Stomach (tissue), 8 donors: ENCODE measurements at regions not wholly inside any gene's neighbourhood (a gene's known extent, or its start where the extent isn't known, plus 50 kb on each side); places are given as distances from the start of the nearest gene placed in this dataset.

Experiments
- DNase-seq, 2 donors: peaks; one replicate each; pipeline versions ENCODE4 v3.0.0 to v3.0.0-alpha.2; 2013 to 2019
- H3K27ac ChIP-seq, 5 donors: fragments of 200-600 bp in 4 of 5; sonication (generic) in 4 of 5; one replicate each; pipeline ENCODE4 v1.5.1; 2013 to 2019; ENCODE audit warnings: mild to moderate bottlenecking in 1 of 5, moderate library complexity in 1 of 5
- H3K27me3 ChIP-seq, 3 donors: fragments of 200-600 bp; sonication (generic); one replicate each; pipeline ENCODE4 v1.5.1; 2017 to 2019; ENCODE audit warnings: mixed run types in 1 of 3
- H3K36me3 ChIP-seq, 4 donors: fragments of 200-600 bp; sonication (generic); 1 replicate in 3 of 4; 2 replicates in 1 of 4; pipeline ENCODE4 v1.5.1; 2016 to 2019
- H3K4me1 ChIP-seq, 4 donors: fragments of 200-600 bp; sonication (generic); one replicate each; pipeline ENCODE4 v1.5.1; 2016 to 2019
- H3K4me3 ChIP-seq, 4 donors: fragments of 200-600 bp; sonication (generic) in 3 of 4; one replicate each; pipeline ENCODE4 v1.5.1; 2016 to 2019; ENCODE audit warnings: mild to moderate bottlenecking in 1 of 4
- H3K9me3 ChIP-seq, 4 donors: fragments of 200-600 bp; sonication (generic); one replicate each; pipeline ENCODE4 v1.5.1; 2016 to 2019
- CTCF ChIP-seq, 7 experiments: fragments of 450-650 bp in 4 of 7; fragments of 200-600 bp in 3 of 7; sonication (generic) in 3 of 7; IDR thresholded peaks; one replicate each; pipeline ENCODE4 v1.5.1; 2016 to 2019; ENCODE audit warnings: antibody characterized with exemption in 7 of 7, control low read depth in 2 of 7, mild to moderate bottlenecking in 1 of 7
- EP300 ChIP-seq: sonication (generic); formaldehyde crosslinking; IDR thresholded peaks from one replicate; pipeline ENCODE4 v1.6.1; 2017; ENCODE audit warnings: antibody characterized with exemption
- POLR2A ChIP-seq, 4 donors: fragments of 450-650 bp; IDR thresholded peaks; one replicate each; pipeline ENCODE4 v1.6.1; 2016; ENCODE audit warnings: antibody characterized with exemption in 4 of 4, control low read depth in 2 of 4, mild to moderate bottlenecking in 1 of 4, moderate library complexity in 1 of 4
- POLR2AphosphoS5 ChIP-seq, 3 donors: sonication (generic); formaldehyde crosslinking; IDR thresholded peaks; one replicate each; pipeline ENCODE4 v1.6.1; 2016; ENCODE audit warnings: antibody characterized with exemption in 3 of 3
- WGBS, 5 donors: extraction: QIAGEN DNeasy Blood & Tissue Kit in 3 of 5; methylation state at CpG; one replicate each; pipeline versions ENCODE4 v1.1.5 to v1.1.7; 2013 to 2018; 5-methylcytosine and 5-hydroxymethylcytosine counted together
- intact Hi-C: fragments of 100-400 bp; cut with DNase I; formaldehyde crosslinking; loops from one replicate; pipeline ENCODE4 v1.15.1; 2023; ENCODE audit warnings: low total_unique reads
- donor health status: healthy with polysubstance abuse.
- donor health status: Bipolar disorder and iron deficiency.
- donor health status: healthy.

GRCh38 chr5:69000949-69001348 lies 92.9 kb upstream of the SLC30A5 start:
- Histone ChIP-seq H3K4me3 (no peak overlapping the region), H3K4me1 (no peaks in the 10 kb centered on the region), H3K9me3 (no peaks in the 10 kb centered on the region), H3K27ac (no peak overlapping the region), H3K27me3 (no peaks in the 10 kb centered on the region), H3K36me3 (no peaks in the 10 kb centered on the region)
- WGBS, 5 donors = 63 to 83% (median 74%) methylated on average over 2 of the region's 2 CpGs
- TF ChIP-seq CTCF (IDR thresholded peaks at IDR 0.05) (no peak), POLR2A (IDR thresholded peaks at IDR 0.05) (no peak), EP300 (no peak), POLR2AphosphoS5 (IDR thresholded peaks at IDR 0.05) (no peak)
- DNase-seq = no peak
- intact Hi-C loops = no loop called here

GRCh38 chr5:69001627-69002026 lies 92.2 kb upstream of the SLC30A5 start:
- 86 to 93% (median 91%) methylated on average over 4 of the region's 4 CpGs for WGBS, 5 donors
- TF ChIP-seq CTCF (IDR thresholded peaks at IDR 0.05) (no peak), EP300 (no peak)
- Histone ChIP-seq H3K27ac (no peak overlapping the region), H3K9me3 (no peaks in the 10 kb centered on the region), H3K36me3 (no peaks in the 10 kb centered on the region), H3K27me3 (no peaks in the 10 kb centered on the region), H3K4me3 (no peak overlapping the region), H3K4me1 (no peaks in the 10 kb centered on the region)
- DNase-seq = no peak
- intact Hi-C loops = no loop called here

- no peak overlapping the region for H3K27ac ChIP-seq
- H3K27me3 ChIP-seq = peaks cover 0 to 3% (median 0%) of the 10 kb centered on the region in 3 donors
- H3K4me3 ChIP-seq = no peak overlapping the region
- DNase-seq = no peak
- 77 to 85% (median 81%) methylated on average over 3 of the region's 3 CpGs for WGBS, 5 donors
- no peaks in the 10 kb centered on the region for H3K36me3 ChIP-seq
- H3K4me1 ChIP-seq = no peaks in the 10 kb centered on the region
- TF ChIP-seq POLR2A (IDR thresholded peaks at IDR 0.05) (no peak), EP300 (no peak), CTCF (IDR thresholded peaks at IDR 0.05) (no peak), POLR2AphosphoS5 (IDR thresholded peaks at IDR 0.05) (no peak)
- H3K9me3 ChIP-seq = no peaks in the 10 kb centered on the region
- intact Hi-C loops = no loop called here
These were observed 89.7 kb upstream of the SLC30A5 start for GRCh38 chr5:69004127-69004526.

GRCh38 chr5:69004676-69005075 lies 89.1 kb upstream of the SLC30A5 start:
- DNase-seq = no peak
- WGBS, 5 donors = 81 to 90% (median 87%) methylated on average over 3 of the region's 3 CpGs

More at GRCh38 chr5:69004676-69005075, 89.1 kb upstream of the SLC30A5 start:
- TF ChIP-seq EP300 = no peak
- TF ChIP-seq POLR2AphosphoS5 (IDR thresholded peaks at IDR 0.05) = no peak
- no peak for TF ChIP-seq POLR2A (IDR thresholded peaks at IDR 0.05)
- no peak for TF ChIP-seq CTCF (IDR thresholded peaks at IDR 0.05)
- peaks cover 0 to 4% (median 0%) of the 10 kb centered on the region in 3 donors for H3K27me3 ChIP-seq
- H3K4me3 ChIP-seq = no peak overlapping the region
- H3K36me3 ChIP-seq = no peaks in the 10 kb centered on the region
- no peaks in the 10 kb centered on the region for H3K4me1 ChIP-seq
- intact Hi-C loops = no loop called here
- H3K27ac ChIP-seq = no peak overlapping the region
- H3K9me3 ChIP-seq = no peaks in the 10 kb centered on the region
